ENCODE measurements at regions not wholly inside any gene's neighbourhood (a gene's known extent, or its start where the extent isn't known, plus 50 kb on each side); places are given as distances from the start of the nearest gene placed in this dataset.
A peak's percentile ranks its signal among the peaks of the same experiment; 100 is the strongest.

DNA sequence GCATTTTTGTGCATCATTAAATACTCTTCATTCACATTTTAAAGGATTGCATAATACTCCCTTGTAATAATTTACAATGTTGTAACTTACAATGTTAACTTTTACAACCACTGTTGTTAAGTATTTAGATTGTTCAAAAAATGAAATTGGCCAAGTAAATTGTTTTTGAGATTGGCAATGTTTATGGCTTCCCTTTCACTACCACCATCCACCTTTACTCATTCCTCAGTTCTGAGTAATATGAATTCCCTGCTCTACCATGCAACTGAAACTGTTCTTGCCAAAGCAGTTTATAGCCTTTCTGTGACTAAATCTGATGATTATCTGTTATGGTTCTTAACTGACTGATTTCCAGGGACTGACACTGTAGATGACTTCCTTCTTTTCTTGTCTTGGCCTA is 80.5 kb upstream of the TMEM106B start:
- BruUV-seq (replicated peaks) = no TSS peak
- no peak for ATAC-seq (ENCODE audit: low read depth)
- in situ Hi-C loops (cut with MboI; ENCODE audit: low sequenced_read_pairs) (no loop called here), intact Hi-C loops (cut with micrococcal nuclease) (no loop called here), dilution Hi-C loops (cut with HindIII; ENCODE audit: low sequenced_read_pairs, unreplicated experiment) (no loop called here)
- H3K4me3 ChIP-seq (ENCODE audit: insufficient read depth, low read depth, low read length) = no peak overlapping the region
- no peak overlapping the region for H4K91ac ChIP-seq (ENCODE audit: insufficient read depth, low read depth, low read length)
- no peak overlapping the region for H2AFZ ChIP-seq (replicated peaks; ENCODE audit: low read length, poor library complexity)
- no peak overlapping the region for H3K18ac ChIP-seq (ENCODE audit: low read depth, low read length)
- H3K79me1 ChIP-seq (ENCODE audit: low read depth in 1 of 2, low read length in 2 of 2) = no peaks in the 10 kb centered on the region
- H2BK120ac ChIP-seq (ENCODE audit: low read depth, low read length) = no peak overlapping the region
- no peak overlapping the region for H2AK9ac ChIP-seq (replicated peaks; ENCODE audit: low read depth, low read length, poor library complexity)
- H3K14ac ChIP-seq (replicated peaks; ENCODE audit: low read depth, low read length) = no peak overlapping the region
- H4K8ac ChIP-seq (ENCODE audit: low read depth in 2 of 2, low read length in 2 of 2) = no peak overlapping the region
- no peak overlapping the region for H2AK5ac ChIP-seq (ENCODE audit: low read depth, low read length)
- H3K36me3 ChIP-seq (ENCODE audit: control insufficient read depth, insufficient read depth, low read length) = no peaks in the 10 kb centered on the region
- no peak for DNase-seq
- no peaks in the 10 kb centered on the region for H3K4me1 ChIP-seq (ENCODE audit: control insufficient read depth, insufficient read depth, low read length)
- H2BK5ac ChIP-seq (ENCODE audit: low read depth, low read length, poor library complexity, severe bottlenecking) = no peak overlapping the region
- H3K27ac ChIP-seq (ENCODE audit: insufficient read depth, low read length) = no peak overlapping the region
- H3K9me1 ChIP-seq (ENCODE audit: insufficient read depth, low read length) = no peaks in the 10 kb centered on the region
- POLR2A ChIA-PET (ENCODE audit: unreplicated experiment) = no interaction called here
- no peak overlapping the region for H2BK20ac ChIP-seq (ENCODE audit: low read depth, low read length)
- no peak overlapping the region for H2BK15ac ChIP-seq (ENCODE audit: low read depth, low read length)
- H4K20me1 ChIP-seq (ENCODE audit: insufficient read depth, low read length) = no peaks in the 10 kb centered on the region
- CTCF ChIA-PET = no interaction called here
- H4K5ac ChIP-seq (ENCODE audit: low read depth, low read length) = no peak overlapping the region
- H3K23ac ChIP-seq (ENCODE audit: low read depth, low read length) = no peak overlapping the region
- no peak overlapping the region for H3K9ac ChIP-seq (ENCODE audit: low read depth, low read length)
- no peak overlapping the region for H3K56ac ChIP-seq (ENCODE audit: extremely low read depth, insufficient read depth, low read length)
- no peak overlapping the region for H3K4me2 ChIP-seq (ENCODE audit: low read depth, low read length)
- 0 out of 2 replicates have a peak, but pooled peaks have one; percentile 34 for TF ChIP-seq CEBPB (IDR thresholded peaks at IDR 0.05; ENCODE audit: low read depth, low read length)
- no peak for TF ChIP-seq BHLHE40 (IDR thresholded peaks at IDR 0.05; ENCODE audit: low read depth, low read length)
- no peaks in the 10 kb centered on the region for H3K9me3 ChIP-seq (ENCODE audit: control insufficient read depth, insufficient read depth, low read length)
- H3K27me3 ChIP-seq (ENCODE audit: control insufficient read depth, insufficient read depth, low read length) = no peaks in the 10 kb centered on the region
- H3K4ac ChIP-seq (ENCODE audit: low read depth, low read length) = no peak overlapping the region
